GM06990 (cell line): ENCODE measurements at regions not wholly inside any gene's neighbourhood (a gene's known extent, or its start where the extent isn't known, plus 50 kb on each side); places are given as distances from the start of the nearest gene placed in this dataset.

Source experiments
- DNase-seq: peaks from one replicate; pipeline ENCODE4 v3.0.0-alpha.2; 2011; ENCODE audit not compliant: insufficient read length; ENCODE audit errors: extremely low read depth
- H3K27me3 ChIP-seq: replicated peaks from 2 replicates; pipeline ENCODE4 v1.6.0; 2011; ENCODE audit warnings: low read length; ENCODE audit not compliant: control insufficient read depth, insufficient read depth
- H3K36me3 ChIP-seq: 2 replicates; pipeline ENCODE4 v1.5.1; 2011; ENCODE audit warnings: low read length; ENCODE audit not compliant: control insufficient read depth, insufficient read depth
- H3K4me3 ChIP-seq: replicated peaks from 2 replicates; pipeline ENCODE4 v1.5.1; 2011; ENCODE audit warnings: low read depth, mild to moderate bottlenecking, control low read depth, low read length
- CTCF ChIP-seq: IDR thresholded peaks from 2 replicates; pipeline ENCODE4 v1.5.1; 2011; ENCODE audit warnings: low read length, control low read depth, mild to moderate bottlenecking, inconsistent platforms; ENCODE audit not compliant: insufficient read depth, poor library complexity, severe bottlenecking

- H3K4me3 ChIP-seq = no peak overlapping the region
- DNase-seq = no peak
- H3K27me3 ChIP-seq = no peaks in the 10 kb centered on the region
- TF ChIP-seq CTCF = no peak
- no peaks in the 10 kb centered on the region for H3K36me3 ChIP-seq
Observed at GRCh38 chr10:123262456-123262855, 108.3 kb downstream of the BUB3 start.

- DNase-seq = no peak
- Histone ChIP-seq H3K27me3 (no peaks in the 10 kb centered on the region), H3K4me3 (no peak overlapping the region), H3K36me3 (no peaks in the 10 kb centered on the region)
- no peak for TF ChIP-seq CTCF
Observed at GRCh38 chr10:123266971-123267370, 112.8 kb downstream of the BUB3 start.

- DNase-seq = no peak
- H3K4me3 ChIP-seq = no peak overlapping the region
- H3K36me3 ChIP-seq = no peaks in the 10 kb centered on the region
- H3K27me3 ChIP-seq = no peaks in the 10 kb centered on the region
- no peak for TF ChIP-seq CTCF
Observed at GRCh38 chr10:123269017-123269552, 114.9 kb downstream of the BUB3 start.

- Histone ChIP-seq H3K27me3 (no peaks in the 10 kb centered on the region), H3K4me3 (no peak overlapping the region), H3K36me3 (no peaks in the 10 kb centered on the region)
- no peak for DNase-seq
- TF ChIP-seq CTCF = no peak
Observed at GRCh38 chr10:123269675-123270074, 115.5 kb downstream of the BUB3 start.

- no peaks in the 10 kb centered on the region for H3K36me3 ChIP-seq
- no peak overlapping the region for H3K4me3 ChIP-seq
- no peak for DNase-seq
- no peak for TF ChIP-seq CTCF
- no peaks in the 10 kb centered on the region for H3K27me3 ChIP-seq
Observed at GRCh38 chr10:123270221-123270620, 116.0 kb downstream of the BUB3 start.

- Histone ChIP-seq H3K4me3 (no peak overlapping the region), H3K36me3 (no peaks in the 10 kb centered on the region), H3K27me3 (no peaks in the 10 kb centered on the region)
- DNase-seq = no peak
- no peak for TF ChIP-seq CTCF
Observed at GRCh38 chr10:123270806-123271205, 116.6 kb downstream of the BUB3 start.
